DMS114 treated with DMSO at 0.1 percent for 48 hours (cell line): ENCODE measurements at regions not wholly inside any gene's neighbourhood (a gene's known extent, or its start where the extent isn't known, plus 50 kb on each side); places are given as distances from the start of the nearest gene placed in this dataset.

Experiments used
- DNase-seq: peaks from one replicate; lab custom pipeline; 2025; ENCODE audit not compliant: unreplicated experiment; lab: John Stamatoyannopoulos, UW

DNA sequence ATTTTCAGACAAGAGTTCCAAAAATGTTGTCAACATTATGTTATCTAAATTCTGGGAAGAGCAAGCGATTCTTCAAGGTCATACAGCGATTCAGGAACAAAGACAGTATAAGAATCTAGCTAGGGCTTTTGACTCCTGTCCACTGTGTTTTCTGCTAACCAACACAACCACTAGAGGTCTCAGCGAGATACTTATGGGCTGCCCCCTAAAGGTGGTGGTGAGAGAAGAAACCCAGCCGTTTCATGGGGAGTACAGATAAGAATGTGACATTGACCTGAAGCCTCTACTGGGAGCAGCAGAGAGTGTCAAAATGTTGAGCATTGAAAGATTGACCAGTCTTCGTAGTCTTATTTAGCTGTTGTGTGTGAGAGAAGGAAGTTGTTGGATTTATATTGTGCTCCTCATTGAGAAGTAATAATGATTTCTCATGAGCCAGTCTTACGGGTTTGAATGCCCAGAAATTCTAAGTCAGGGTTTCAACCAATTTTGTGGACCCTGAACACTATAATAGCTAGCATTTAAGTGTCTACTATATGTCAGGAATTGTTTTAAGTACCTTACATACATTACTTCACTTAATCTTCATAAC, 168.3 kb downstream of the SPRY1 start:
- peak; percentile 35 for DNase-seq

DNA sequence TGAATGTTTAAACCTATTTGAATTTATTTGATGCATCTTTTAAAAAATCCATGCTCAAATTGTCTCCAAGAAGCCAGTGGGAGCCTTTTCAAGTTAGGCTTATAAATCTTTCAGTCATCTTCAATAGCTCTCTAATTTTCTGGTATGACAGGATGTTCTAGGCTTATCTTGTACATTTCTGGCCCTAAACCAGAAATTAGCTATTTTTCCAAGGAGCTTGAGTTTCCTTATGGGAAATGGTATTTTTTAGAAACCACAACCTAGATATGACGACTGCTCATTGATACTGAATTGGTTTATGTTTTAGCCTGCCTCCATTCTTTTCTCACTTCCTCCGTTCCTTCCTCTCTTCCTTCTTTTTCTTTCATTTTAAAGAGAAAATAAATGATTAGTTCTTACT, 172.3 kb downstream of the SPRY1 start:
- no peak for DNase-seq

DNA sequence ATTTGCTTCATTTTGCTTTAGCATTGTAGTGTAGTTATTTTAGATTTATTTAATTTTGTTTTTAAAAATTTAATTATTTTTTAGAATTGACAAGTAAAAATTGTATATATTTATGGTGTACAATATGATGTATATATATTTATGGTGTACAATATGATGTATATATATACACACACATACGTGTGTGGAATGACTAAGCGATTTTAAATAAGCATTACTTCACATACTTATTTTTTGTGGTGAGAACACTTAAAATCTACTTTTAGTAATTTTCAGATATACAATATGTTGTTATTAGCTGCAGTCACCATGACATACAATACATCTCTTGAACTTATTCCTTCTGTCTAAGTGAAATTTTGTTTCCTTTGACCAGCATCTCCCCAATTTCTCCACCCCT, 172.9 kb downstream of the SPRY1 start:
- DNase-seq, result no peak

DNA sequence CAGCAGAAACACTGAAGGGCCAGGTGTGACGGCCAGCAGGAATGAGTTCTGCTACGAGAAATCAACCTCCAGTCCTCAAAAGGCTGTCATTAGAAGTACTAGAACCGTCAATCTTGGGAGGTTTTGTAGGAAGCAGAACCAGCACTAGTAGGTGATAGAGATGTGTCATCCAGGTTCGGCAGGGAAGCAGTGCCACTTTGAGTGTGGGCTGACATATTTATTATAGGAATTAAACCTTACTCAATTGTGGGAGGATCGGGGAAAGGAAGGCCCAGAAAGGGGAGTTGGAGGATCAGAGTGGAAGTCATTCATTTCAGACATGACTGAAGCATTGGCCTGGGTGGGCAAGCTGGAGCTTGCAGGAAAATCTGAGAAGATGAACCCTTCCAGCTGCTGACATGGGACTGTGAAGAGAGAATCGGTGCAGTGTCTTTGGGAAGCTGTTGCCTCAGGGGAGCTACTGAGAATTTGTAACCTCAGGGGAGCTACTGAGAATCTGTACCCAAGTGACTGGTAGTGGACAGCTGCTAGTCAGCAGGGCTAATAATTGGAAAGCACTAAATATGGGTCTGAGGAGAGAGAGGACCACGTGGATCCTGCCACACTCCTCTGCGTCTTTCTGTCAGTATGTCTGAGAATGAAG, 177.4 kb downstream of the SPRY1 start:
- DNase-seq, result no peak

DNA sequence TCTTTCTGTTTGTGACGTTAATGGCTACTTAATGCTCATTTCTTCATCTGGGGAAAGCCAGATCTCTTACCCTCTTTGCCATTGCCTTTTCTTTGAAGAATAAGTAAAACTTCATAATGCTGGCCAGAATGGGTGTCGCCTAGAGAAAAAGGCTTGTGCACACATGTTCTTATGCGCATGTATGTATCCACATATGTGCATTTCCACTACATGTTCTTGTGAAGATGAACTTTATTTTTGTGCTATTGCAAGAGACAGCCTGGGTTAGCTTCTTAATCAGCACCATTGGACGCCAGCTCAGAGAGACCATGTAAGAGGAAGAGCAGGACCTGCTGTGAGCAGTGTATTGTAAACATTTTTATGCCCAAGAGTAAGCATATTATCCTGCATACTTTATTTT, 178.7 kb downstream of the SPRY1 start:
- DNase-seq, result no peak

DNA sequence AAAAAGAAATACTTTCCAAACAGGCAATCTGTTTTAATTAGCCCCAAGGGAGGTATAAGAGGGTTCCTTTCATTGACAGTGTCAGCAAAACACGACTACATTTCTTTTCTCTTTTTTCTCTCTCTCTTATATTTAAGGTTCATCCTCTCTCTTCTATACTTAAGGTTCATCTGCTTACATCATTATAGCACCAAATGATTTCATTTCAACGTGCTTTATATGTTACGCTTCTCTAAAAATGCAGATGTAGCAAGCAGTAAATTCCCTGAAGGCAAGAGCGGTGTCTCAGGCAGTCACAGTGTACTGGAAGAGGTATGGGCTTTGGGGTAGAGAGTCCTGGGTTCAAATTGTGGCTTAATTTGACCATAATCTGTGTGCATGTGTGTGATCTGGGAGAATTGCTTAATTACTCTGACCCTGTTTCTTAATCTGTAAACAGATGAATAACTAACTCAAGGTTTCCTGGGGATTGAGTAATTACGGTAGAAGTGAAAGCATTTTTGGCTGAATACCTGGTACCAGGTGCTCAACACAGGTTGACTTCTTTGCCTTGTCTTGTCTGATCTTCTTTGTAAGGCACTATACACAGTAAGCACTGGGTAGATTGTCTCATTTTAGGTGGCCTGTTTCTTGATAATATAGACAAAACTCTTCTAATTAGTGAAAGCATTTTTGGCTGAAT, 180.8 kb downstream of the SPRY1 start:
- DNase-seq, result no peak

DNA sequence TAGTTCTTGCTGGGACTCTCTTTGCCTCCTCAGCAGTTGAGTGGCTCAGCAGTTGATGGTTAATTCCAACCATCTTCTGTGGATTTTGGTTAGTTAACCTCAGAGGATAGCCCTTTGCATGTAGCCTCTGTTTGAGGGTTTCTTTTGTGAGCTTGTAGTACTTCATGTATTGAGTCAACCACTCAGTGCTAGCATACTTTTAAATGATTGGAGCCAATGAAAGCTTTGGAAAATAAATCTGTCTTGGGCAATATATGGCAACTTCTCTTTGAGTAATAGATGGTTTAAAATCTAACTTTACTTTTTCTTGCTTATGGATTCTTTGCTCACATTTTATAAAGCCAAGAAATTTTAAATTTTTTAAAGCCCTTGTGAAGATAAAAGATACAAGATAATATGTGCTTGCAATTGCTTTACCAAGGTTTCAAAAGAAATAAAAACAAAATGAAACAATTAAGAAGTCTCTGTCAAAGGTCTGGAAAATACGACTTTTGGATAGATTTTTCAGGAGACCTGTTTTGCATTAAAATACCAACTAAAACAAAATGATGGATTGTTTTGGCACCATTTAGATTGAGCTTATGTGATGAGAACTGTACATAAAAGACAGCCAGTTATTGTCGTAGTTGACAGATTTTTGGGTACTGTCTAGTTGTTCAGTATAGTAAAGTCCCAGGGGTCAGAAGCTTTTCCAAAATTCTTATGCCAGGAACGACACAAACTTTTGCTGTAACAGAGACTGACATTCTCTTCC, 181.9 kb downstream of the SPRY1 start:
- no peak for DNase-seq

DNA sequence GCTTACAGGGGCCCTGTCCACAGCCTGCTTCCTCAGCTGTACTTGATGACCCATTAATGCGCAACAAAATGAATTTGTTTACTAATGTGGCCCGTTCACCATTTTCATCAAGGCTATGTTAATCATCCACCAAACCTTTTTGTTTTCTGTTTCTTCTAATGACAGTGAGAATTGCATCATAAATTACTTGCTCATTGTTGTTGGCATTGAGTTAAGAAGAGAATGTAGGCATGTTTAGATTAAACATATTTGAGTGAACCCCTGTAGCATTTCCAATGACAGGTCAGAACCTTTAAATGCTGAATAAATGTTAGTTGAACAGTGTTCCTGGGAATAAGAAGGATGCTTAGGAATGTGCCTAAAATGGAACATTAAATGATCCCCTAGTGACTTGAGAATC, 183.4 kb downstream of the SPRY1 start:
- no peak for DNase-seq

DNA sequence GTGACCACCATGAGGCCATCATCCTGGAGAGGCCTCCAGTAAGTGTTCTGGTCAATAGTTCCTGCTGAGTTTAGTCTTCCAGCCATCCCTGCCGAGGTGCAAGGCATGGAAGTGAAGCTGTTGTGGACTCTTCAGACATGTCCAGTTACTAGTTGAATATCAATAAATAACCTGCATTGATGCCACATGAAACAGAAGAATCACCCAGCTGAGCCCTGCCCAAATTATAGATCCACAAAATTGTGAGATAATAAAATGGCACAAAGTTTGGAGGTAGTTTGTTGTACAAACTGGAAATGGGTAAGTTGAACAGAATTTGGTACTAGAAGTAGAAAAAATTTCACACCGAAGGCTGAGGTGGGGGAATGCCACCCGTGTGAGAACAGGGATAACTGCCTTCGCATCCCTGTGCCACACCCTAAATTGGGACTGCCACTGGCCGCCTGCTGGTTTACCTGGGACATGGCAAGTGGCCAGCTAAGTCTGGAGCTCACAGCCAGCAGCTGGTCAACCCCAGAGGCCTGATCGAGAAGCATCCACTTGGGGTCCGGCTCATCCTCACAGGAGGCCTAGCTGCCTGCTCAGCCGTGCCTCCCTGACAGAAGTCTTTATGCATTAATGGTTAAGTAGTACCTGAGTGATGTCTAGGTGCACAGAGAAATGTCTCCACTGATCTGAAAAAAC, 184.5 kb downstream of the SPRY1 start:
- no peak for DNase-seq

DNA sequence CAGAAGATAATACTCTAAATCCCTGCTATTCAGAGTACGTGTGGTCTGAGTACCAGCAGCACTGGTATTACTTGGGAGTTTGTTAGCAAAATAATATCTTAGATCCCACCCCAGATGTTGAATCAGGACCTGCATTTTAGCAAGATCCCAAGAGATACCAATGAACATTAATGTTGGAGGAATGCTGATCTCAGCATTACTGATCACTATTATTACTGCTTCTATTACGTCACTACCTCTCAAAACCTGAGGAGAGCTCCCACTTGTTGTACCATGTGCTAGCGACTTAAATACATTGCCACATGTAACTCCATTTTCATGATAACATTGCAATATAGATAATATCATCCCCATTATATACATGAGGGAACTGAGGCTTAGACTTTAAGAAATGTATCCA, 185.2 kb downstream of the SPRY1 start:
- DNase-seq, result no peak

DNA sequence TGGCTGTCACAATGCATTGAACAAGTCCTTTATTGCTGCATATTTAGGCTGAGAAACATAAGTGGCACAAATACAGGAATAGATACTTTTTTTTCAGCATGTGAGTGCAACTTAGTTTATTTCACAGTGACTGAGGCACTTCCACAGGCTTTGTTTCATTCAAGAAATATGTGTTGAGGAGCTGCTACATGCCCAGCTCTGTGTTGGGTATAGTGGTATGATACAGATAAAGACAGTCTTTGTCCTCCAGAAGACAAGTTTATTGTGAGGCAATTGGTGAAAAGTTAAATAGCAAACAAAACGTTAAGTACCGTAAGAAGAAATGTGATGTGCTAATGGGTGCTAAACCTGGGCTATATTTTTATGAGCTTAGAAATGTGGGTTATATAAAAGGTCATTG, 186.4 kb downstream of the SPRY1 start:
- DNase-seq, result no peak

DNA sequence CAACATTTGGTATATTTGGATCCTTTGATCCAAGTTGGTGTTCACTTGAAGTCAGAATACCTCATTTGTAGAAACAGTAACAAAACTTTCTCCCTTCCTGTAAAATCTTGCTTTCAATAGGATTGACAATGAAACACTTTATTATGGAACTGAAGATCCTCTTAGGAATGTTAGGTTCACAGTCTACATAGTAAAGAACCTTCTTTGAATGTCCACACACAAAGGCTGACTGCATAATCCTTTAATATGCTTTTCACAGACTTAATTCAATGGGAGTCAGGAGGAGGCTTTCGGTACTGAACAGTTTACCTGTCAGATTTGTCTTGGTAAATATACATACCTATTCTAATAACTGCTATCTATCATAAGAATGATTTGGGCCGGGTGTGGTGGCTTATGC, 188.5 kb downstream of the SPRY1 start:
- DNase-seq, result no peak

DNA sequence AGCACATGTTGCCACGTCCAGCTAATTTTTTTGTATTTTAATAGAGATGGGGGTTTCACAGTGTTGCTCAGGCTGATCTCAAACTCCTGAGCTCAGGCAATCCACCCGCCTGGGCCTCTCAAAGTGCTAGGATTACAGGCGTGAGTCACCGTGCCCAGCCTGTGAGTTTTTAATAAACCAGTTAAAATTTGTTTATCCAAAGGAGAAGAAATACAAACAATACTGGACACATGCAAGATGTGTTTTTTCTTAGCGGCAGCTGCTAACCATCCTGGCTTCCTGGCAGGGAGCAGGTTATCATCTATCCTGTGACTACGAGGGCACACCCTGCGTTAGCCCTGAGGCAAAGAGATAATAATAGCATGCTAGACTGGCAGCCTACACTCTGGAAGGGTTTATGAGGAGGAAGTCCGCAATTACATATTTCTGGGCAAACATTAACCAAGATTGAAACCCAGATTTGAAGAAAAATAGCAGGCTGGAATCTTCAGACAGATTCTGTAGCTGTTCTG, 191.4 kb downstream of the SPRY1 start:
- no peak for DNase-seq

DNA sequence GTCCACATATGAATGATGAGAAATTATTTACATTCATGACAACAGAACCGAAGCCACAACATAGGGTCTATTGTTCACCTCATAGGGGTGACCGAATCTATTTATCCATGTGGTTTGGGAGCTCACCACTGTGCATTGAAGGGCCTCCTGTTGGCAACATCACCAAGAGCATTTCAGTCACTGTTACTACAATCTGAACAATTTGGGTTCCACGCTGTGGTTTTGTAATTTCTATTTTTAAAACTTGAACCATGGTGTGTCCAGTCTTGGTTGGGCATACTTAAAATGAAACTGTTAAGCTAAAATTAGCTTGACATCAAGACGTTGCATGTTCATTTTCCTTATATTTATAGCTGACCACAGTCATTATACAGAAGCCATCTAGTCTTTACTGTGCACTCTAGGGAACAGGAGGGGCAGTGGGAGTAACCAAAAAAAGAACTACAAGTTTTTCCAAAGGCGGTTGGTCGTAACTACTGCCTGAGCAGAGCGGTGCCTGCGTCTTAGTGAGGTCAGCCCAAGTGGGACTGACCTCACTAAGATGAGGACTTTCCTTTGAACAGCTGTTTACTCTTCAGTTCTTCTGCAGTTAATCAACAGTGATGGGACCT, 192.1 kb downstream of the SPRY1 start:
- no peak for DNase-seq

DNA sequence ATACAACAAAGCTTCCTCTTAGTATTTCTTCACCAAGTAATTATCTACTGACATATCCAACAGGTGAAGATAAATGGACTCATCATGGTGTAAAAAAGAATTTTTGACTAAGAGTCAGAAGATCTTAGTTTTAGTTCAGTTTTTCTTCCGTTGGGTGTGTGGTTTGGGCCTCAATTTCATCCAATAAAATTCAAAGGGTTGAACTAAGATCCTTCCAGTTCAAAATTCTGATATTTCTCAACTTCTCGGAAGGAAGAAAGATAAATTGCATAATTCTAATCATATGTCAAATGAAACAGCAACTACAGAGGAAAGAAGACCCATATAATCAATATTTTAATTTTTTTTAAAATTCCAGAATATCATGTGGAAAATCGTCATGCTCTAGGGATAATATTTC, 192.7 kb downstream of the SPRY1 start:
- no peak for DNase-seq

DNA sequence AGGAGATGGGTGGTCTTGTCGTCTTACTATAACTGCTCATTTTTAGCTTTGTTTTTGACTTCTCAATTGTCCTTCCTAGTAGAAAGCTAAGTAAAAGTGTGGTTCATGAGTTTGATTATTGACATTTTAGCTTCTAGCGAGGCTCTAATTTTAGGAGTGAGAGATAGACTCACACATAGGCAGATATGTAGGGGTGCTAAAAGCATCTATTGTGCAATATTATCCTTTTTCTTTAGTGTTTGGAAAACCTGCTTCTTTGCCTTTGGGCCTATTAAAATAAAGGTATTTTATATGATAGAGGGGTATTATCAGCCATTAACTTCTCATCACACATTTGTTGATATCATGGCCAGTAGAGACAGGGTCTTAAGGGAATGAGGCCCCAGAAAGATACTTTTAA, 195.3 kb downstream of the SPRY1 start:
- DNase-seq, result no peak

DNA sequence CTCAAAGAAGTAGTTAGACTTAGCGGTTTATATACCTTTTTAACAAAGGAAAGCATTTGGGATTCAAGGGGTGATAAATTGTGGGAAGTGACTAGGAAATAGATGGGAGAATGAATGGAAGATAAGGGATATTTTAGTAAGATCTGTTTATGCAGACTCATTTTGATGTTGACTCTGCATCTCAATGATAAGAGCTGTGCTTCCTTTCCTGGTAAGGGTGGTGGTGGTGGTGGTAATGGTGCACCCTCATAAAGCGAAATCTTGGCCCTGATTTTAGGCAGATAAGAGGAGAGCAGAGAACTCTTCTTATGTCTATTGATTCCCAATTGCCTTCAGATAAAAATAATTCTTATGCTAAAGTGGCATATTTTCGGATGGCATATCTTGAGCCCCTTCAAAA, 197.1 kb downstream of the SPRY1 start:
- DNase-seq, result no peak

DNA sequence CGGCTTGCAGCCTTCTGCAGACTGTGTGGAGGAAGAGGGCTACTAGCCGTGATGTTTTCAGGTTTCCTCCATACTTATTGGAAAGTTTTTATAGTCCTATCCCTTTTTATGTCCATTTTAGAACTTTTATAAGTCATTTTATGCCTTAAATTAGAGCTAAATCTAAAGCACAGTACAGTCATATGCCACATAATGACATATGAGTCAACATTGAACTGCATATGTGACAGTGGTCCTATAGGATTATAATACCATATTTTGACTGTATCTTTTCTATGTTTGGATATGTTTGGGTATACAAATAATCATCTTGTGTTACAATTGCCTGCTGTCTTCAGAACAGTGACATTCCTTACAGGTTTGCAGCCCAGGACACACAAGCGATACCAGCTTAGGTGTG, 200.2 kb downstream of the SPRY1 start:
- no peak for DNase-seq

DNA sequence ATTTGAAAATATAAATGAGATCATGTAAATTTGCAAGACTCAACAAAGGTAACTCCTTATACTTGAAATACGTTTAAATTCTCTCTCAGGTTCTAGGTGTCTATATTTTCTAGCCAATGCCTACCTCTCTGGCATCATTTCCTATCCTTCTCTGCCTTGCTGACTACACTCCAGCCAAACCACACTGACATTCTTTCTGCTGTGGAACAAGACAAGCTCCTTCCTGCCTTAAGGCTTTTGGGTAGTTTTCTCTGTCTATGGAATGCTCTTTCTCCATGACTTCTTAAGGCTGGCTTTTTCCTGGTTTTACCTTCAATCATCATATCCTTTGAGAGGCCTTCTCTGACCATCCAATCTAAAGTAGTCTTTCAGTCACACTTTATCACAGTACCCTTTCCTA, 201.0 kb downstream of the SPRY1 start:
- no peak for DNase-seq

DNA sequence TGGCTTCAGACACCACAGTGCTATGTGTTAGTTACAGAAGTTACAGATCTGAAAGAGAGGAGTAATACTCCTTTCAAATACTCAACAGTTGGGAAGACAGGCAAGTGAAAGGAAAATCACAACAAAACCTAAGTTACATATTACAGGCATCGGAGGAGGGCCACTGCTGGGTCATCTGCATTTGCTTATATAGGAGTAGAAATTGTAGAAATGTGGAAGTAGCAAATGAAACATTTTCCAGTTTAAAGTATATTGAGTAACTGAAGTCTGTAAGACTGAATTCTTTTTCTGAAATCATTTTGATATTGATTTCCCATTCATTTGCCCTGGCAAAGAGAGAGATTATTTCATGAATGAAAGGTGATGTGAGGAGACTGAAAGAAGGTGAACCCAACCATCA, 201.7 kb downstream of the SPRY1 start:
- DNase-seq, result no peak
